Sigmoid colon (tissue), 4 donors: ENCODE measurements at regions not wholly inside any gene's neighbourhood (a gene's known extent, or its start where the extent isn't known, plus 50 kb on each side); places are given as distances from the start of the nearest gene placed in this dataset.

Experiments
- POLR2A ChIP-seq, 2 donors: fragments of 450-650 bp; IDR thresholded peaks; one replicate each; pipeline ENCODE4 v1.6.1; 2016; ENCODE audit warnings: antibody characterized with exemption in 2 of 2, mild to moderate bottlenecking in 2 of 2, moderate library complexity in 2 of 2
- POLR2AphosphoS5 ChIP-seq, 4 donors: sonication (generic); formaldehyde crosslinking; IDR thresholded peaks; one replicate each; pipeline ENCODE4 v1.6.1; 2017; ENCODE audit warnings: antibody characterized with exemption in 4 of 4
- TF ChIP-seq, protein P1 (sequence below), 4 experiments: fragments of 450-650 bp in 3 of 4; fragments of 200-600 bp in 1 of 4; IDR thresholded peaks; one replicate each; pipeline ENCODE4 v1.5.1; 2016 to 2019; ENCODE audit warnings: antibody characterized with exemption in 4 of 4, mild to moderate bottlenecking in 3 of 4, moderate library complexity in 2 of 4

DNA sequence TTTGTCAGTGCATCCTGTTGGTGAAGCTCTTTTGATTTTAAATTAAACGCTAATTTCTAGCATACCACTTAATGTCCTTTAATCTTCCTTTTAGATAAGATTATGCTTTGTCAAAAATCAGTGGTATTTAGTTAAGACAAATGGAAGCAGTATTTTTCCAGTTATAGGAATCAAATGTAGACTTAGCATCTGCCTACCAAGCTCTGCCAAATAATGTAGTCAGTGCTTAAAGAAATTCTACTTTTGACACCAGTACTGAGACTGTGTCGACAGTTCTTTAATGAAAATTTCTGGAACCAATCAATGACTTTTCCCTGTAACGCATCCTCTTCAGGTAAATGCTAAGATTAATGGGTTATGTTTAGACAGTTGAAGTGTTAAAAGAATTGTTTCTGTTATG is 803.3 kb upstream of the FAM98A start:
- no peak for TF ChIP-seq POLR2AphosphoS5 (IDR thresholded peaks at IDR 0.05)
- no peak for TF ChIP-seq POLR2A (IDR thresholded peaks at IDR 0.05)
- TF ChIP-seq, protein P1, sequence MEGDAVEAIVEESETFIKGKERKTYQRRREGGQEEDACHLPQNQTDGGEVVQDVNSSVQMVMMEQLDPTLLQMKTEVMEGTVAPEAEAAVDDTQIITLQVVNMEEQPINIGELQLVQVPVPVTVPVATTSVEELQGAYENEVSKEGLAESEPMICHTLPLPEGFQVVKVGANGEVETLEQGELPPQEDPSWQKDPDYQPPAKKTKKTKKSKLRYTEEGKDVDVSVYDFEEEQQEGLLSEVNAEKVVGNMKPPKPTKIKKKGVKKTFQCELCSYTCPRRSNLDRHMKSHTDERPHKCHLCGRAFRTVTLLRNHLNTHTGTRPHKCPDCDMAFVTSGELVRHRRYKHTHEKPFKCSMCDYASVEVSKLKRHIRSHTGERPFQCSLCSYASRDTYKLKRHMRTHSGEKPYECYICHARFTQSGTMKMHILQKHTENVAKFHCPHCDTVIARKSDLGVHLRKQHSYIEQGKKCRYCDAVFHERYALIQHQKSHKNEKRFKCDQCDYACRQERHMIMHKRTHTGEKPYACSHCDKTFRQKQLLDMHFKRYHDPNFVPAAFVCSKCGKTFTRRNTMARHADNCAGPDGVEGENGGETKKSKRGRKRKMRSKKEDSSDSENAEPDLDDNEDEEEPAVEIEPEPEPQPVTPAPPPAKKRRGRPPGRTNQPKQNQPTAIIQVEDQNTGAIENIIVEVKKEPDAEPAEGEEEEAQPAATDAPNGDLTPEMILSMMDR (IDR thresholded peaks at IDR 0.05), result no peak
